GM19455 (cell line): ENCODE measurements at regions not wholly inside any gene's neighbourhood (a gene's known extent, or its start where the extent isn't known, plus 50 kb on each side); places are given as distances from the start of the nearest gene placed in this dataset.
"Not testable (repeated sequence)": the region's sequence is repeated elsewhere in the genome, so short reads cannot be mapped to it uniquely, and the experiment has no call there.

ENCODE experiments used
- ATAC-seq: cut with Tn5 transposase; IDR thresholded peaks from one replicate; pipeline ENCODE4 v1.9.1; 2021; ENCODE audit not compliant: unreplicated experiment

- no peak for ATAC-seq
These were observed 438.9 kb downstream of the NAV3 start for GRCh38 chr12:78269620-78270019.

GRCh38 chr12:78271546-78271945 is 440.9 kb downstream of the NAV3 start:
- ATAC-seq: no peak

- ATAC-seq: no peak
These were observed 445.2 kb downstream of the NAV3 start for GRCh38 chr12:78275886-78276285.

GRCh38 chr12:78278706-78279190 is 448.1 kb downstream of the NAV3 start:
- ATAC-seq: no peak

GRCh38 chr12:78279567-78279966 is 448.9 kb downstream of the NAV3 start:
- ATAC-seq: no peak

GRCh38 chr12:78281102-78281501 is 450.4 kb downstream of the NAV3 start:
- ATAC-seq: not testable (repeated sequence)

GRCh38 chr12:78284417-78284816 is 453.7 kb downstream of the NAV3 start:
- ATAC-seq: no peak

- ATAC-seq: no peak
These were observed 460.1 kb downstream of the NAV3 start for GRCh38 chr12:78290606-78291345.

GRCh38 chr12:78293059-78293686 is 462.5 kb downstream of the NAV3 start:
- no peak for ATAC-seq

- ATAC-seq: not testable (repeated sequence)
These were observed 470.6 kb downstream of the NAV3 start for GRCh38 chr12:78301282-78301681.

GRCh38 chr12:78305808-78306207 is 475.1 kb downstream of the NAV3 start:
- ATAC-seq: no peak

GRCh38 chr12:78306236-78306635 is 475.5 kb downstream of the NAV3 start:
- ATAC-seq: no peak

GRCh38 chr12:78308701-78309100 is 478.0 kb downstream of the NAV3 start:
- ATAC-seq: no peak

GRCh38 chr12:78315028-78315427 is 484.3 kb downstream of the NAV3 start:
- no peak for ATAC-seq

GRCh38 chr12:78316136-78316535 is 485.4 kb downstream of the NAV3 start:
- ATAC-seq: no peak

- no peak for ATAC-seq
These were observed 486.2 kb downstream of the NAV3 start for GRCh38 chr12:78316631-78317468.

GRCh38 chr12:78321696-78322095 is 491.0 kb downstream of the NAV3 start:
- no peak for ATAC-seq

- no peak for ATAC-seq
These were observed 492.5 kb downstream of the NAV3 start for GRCh38 chr12:78323226-78323625.

- ATAC-seq: no peak
These were observed 493.5 kb downstream of the NAV3 start for GRCh38 chr12:78324234-78324633.

GRCh38 chr12:78328524-78328923 is 497.8 kb downstream of the NAV3 start:
- no peak for ATAC-seq

GRCh38 chr12:78330131-78330530 is 499.4 kb downstream of the NAV3 start:
- ATAC-seq: no peak

GRCh38 chr12:78331181-78331580 is 500.5 kb downstream of the NAV3 start:
- ATAC-seq: no peak
